Prostate gland (tissue), 2 donors: ENCODE measurements at regions not wholly inside any gene's neighbourhood (a gene's known extent, or its start where the extent isn't known, plus 50 kb on each side); places are given as distances from the start of the nearest gene placed in this dataset.

Experiments
- POLR2A ChIP-seq: fragments of 450-650 bp; IDR thresholded peaks from one replicate; pipeline ENCODE4 v1.6.1; 2016; ENCODE audit warnings: antibody characterized with exemption, mild to moderate bottlenecking
- TF ChIP-seq, protein P1 (sequence below), 4 experiments: fragments of 200-600 bp in 2 of 4; fragments of 450-650 bp in 2 of 4; sonication (generic) in 2 of 4; IDR thresholded peaks; 1 replicate in 3 of 4; 2 replicates in 1 of 4; pipeline ENCODE4 v1.5.1; 2016 to 2019; ENCODE audit warnings: antibody characterized with exemption in 4 of 4, mild to moderate bottlenecking in 2 of 4, moderate library complexity in 2 of 4

DNA sequence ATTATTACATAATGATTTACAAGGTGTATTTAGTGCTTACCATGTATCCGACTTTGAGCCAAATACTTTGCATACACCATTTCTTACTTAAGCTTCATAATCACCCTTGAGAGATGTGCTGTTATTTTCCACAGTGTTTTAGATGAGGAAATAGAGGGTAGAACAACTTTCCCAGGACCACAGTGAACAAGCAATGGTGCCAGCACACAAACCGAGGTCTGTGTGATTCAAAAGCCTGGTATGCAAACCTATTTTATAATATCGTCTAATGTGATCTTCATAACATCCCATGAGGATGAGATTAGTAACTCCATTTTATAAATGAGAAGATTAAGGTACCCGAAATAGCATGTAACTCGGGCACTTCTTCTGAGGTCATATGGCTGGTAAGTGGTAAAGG, 294.7 kb downstream of the NSG2 start:
- TF ChIP-seq, protein P1, sequence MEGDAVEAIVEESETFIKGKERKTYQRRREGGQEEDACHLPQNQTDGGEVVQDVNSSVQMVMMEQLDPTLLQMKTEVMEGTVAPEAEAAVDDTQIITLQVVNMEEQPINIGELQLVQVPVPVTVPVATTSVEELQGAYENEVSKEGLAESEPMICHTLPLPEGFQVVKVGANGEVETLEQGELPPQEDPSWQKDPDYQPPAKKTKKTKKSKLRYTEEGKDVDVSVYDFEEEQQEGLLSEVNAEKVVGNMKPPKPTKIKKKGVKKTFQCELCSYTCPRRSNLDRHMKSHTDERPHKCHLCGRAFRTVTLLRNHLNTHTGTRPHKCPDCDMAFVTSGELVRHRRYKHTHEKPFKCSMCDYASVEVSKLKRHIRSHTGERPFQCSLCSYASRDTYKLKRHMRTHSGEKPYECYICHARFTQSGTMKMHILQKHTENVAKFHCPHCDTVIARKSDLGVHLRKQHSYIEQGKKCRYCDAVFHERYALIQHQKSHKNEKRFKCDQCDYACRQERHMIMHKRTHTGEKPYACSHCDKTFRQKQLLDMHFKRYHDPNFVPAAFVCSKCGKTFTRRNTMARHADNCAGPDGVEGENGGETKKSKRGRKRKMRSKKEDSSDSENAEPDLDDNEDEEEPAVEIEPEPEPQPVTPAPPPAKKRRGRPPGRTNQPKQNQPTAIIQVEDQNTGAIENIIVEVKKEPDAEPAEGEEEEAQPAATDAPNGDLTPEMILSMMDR (IDR thresholded peaks at IDR 0.05) = no peak
- no peak for TF ChIP-seq POLR2A
